SW 1271 (cell line): ENCODE measurements at regions not wholly inside any gene's neighbourhood (a gene's known extent, or its start where the extent isn't known, plus 50 kb on each side); places are given as distances from the start of the nearest gene placed in this dataset.
"Not testable (repeated sequence)": the region's sequence is repeated elsewhere in the genome, so short reads cannot be mapped to it uniquely, and the experiment has no call there.

Experiments used
- DNase-seq, 2 experiments: peaks; one replicate each; lab custom pipeline; 2025; lab: John Stamatoyannopoulos, UW

- DNase-seq: no peak
Measured at GRCh38 chr2:122070241-122070731, 314.8 kb downstream of the TSN start.

- no peak for DNase-seq
Measured at GRCh38 chr2:122072666-122073065, 317.2 kb downstream of the TSN start.

GRCh38 chr2:122074201-122074600, 318.8 kb downstream of the TSN start:
- no peak for DNase-seq

- no peak for DNase-seq
Measured at GRCh38 chr2:122075381-122075780, 319.9 kb downstream of the TSN start.

- DNase-seq: no peak
Measured at GRCh38 chr2:122077114-122077513, 321.7 kb downstream of the TSN start.

- no peak for DNase-seq
Measured at GRCh38 chr2:122077771-122078170, 322.3 kb downstream of the TSN start.

- DNase-seq: no peak
Measured at GRCh38 chr2:122078451-122078850, 323.0 kb downstream of the TSN start.

GRCh38 chr2:122079844-122080243, 324.4 kb downstream of the TSN start:
- DNase-seq: no peak

- DNase-seq: no peak
Measured at GRCh38 chr2:122080316-122080715, 324.9 kb downstream of the TSN start.

- DNase-seq: no peak
Measured at GRCh38 chr2:122080871-122081270, 325.4 kb downstream of the TSN start.

- DNase-seq: no peak
Measured at GRCh38 chr2:122081751-122082150, 326.3 kb downstream of the TSN start.

- DNase-seq: no peak
Measured at GRCh38 chr2:122083256-122084048, 328.0 kb downstream of the TSN start.

- not testable (repeated sequence) for DNase-seq
Measured at GRCh38 chr2:122085672-122086071, 330.2 kb downstream of the TSN start.

GRCh38 chr2:122094557-122094956, 339.1 kb downstream of the TSN start:
- DNase-seq: no peak

GRCh38 chr2:122096761-122097160, 341.3 kb downstream of the TSN start:
- DNase-seq: no peak

- no peak for DNase-seq
Measured at GRCh38 chr2:122098306-122098705, 342.9 kb downstream of the TSN start.

- DNase-seq: no peak
Measured at GRCh38 chr2:122100346-122100745, 344.9 kb downstream of the TSN start.

GRCh38 chr2:122100756-122101155, 345.3 kb downstream of the TSN start:
- DNase-seq: no peak

- DNase-seq: no peak
Measured at GRCh38 chr2:122101319-122101718, 345.9 kb downstream of the TSN start.

- no peak for DNase-seq
Measured at GRCh38 chr2:122105171-122105876, 349.9 kb downstream of the TSN start.

GRCh38 chr2:122105877-122106206, 350.4 kb downstream of the TSN start:
- no peak for DNase-seq

- no peak for DNase-seq
Measured at GRCh38 chr2:122108186-122108585, 352.7 kb downstream of the TSN start.

- no peak for DNase-seq
Measured at GRCh38 chr2:122112216-122113005, 357.0 kb downstream of the TSN start.
